Right renal cortex interstitium (tissue), 3 donors: ENCODE measurements at regions not wholly inside any gene's neighbourhood (a gene's known extent, or its start where the extent isn't known, plus 50 kb on each side); places are given as distances from the start of the nearest gene placed in this dataset.

Experiments used
- DNase-seq, 3 donors: peaks; one replicate each; pipeline ENCODE4 v3.0.0-alpha.2; 2013; ENCODE audit warnings: low read depth in 3 of 3, low spot score in 2 of 3

DNA sequence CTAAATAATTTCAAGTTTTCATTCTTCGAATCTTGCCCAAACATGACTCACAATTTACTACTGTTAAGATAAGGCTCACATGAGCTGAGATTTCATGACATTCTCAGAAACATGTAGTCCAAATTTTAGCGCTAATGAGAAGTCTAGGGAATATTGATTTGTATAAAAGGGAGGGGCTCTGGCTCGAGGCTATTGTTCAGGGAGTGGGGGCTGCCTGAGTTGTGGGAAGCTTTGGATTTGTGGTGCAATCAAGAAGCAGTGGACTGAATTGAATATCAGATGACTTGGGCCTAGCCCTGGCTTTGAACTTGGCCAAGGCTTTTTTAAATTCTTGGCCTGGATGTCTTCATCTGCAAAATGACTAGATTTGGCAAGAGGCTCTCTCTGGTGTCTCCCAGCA lies 674.9 kb upstream of the FANCL start:
- DNase-seq: no peak

DNA sequence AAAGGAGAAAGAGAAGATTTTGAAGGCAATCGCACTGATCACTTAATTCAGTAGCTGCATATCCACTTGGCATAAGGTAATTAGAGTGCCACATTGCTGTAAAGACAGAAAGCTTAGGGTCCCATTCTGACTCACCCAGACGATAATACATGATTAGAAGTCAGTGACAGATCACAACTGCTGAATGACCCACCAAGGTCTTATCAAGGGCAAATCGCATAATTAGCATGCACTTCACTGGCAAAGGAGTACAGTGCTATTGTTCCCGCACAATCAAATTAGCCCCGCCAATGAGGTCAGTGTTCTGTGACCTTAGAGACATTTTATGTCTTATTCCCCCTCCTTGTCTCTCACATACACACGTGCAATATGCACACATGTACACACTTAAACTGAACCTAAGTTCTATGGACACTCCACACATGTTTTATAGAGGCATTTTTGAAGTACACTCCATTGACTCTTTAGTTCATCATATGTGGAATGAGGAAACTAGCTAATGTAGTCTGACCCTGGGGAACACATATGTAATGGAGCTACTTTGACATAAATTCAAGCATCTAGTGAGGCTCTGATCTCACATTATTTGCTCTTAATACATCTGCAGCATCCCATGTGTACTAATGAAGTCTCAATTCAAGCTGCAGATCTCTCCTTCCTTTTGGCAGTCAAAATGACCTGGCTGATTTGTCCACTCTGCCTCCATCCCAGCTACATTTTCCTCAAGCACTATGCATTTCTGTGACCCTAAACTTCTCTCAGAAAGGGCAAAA lies 673.8 kb upstream of the FANCL start:
- DNase-seq: no peak

DNA sequence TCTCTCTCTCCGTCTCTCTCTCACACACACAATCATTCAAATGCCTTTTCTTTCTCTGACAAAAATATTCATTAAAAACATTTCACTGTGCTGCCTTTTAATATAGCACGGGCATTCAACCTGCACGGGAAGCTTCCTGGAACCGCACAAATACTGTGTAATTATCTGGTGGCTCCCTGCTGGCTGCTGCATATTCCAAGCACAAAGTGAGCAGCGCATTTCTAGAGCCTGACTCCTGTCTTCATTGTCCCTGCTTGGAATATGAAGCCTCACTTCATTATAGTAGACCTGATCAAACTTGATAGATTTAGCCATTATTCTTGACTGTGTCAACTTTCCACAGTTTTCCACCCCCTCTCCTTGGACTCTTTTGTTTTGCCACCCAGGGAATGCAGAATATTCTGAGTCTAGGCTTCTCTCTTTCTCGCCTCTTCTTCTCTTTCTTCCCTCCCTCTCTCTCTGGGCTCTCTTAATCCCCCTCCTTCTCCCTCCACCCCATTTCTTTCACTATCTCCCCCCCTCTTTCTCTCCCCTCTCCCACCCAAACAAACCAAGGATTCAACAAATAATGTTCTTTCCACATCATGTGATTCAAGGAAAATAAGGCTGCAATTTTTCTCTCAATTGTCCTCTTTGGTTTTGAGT lies 672.1 kb upstream of the FANCL start:
- DNase-seq: no peak

DNA sequence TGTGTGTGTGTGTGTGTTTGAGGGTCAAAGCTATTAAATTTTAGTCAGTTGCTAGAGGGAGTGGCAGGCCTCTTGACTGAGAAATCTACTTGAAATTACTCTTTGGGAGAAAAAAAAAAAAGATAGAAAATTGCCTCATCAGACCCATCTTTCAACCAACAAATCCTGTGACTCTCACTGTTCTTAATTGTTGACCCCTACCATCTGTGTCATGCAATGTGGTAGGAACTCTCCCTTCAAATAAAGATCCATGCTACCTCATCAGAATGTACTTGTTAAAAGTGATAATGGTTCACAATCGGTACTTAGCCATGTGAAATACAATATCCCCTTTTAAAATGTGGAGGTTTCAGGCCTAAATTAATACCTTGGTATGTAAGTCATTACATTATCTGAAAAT lies 670.8 kb upstream of the FANCL start:
- no peak for DNase-seq

DNA sequence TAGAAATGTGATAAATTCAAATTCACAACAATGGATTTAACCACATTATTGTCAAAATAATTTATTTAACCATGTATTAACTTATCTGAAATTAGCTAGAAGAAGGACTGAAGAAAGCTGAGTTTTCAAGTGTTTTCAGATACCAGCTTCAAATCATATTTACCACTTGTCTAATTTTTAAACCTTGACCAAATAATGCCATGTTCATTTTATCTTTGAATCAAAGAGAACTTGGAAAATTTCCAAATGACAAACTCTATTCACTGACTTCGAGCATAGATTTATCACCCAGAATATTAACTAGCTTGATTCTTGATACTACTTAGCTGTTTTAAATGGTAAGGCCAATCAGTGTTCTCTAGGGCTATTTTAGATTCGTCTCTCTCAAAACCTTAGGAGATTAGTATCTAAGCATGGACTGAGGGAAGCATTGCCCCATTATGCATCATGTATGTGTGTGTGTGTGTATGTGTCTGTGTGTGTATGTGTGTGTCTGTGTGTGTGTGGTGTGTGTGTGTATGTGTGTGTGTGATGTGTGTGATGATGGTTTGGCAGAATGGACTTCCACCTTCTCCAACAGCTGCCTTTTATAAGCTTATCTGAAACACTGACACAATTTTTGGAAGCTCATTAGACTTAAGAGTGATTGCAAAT lies 667.5 kb upstream of the FANCL start:
- no peak for DNase-seq

DNA sequence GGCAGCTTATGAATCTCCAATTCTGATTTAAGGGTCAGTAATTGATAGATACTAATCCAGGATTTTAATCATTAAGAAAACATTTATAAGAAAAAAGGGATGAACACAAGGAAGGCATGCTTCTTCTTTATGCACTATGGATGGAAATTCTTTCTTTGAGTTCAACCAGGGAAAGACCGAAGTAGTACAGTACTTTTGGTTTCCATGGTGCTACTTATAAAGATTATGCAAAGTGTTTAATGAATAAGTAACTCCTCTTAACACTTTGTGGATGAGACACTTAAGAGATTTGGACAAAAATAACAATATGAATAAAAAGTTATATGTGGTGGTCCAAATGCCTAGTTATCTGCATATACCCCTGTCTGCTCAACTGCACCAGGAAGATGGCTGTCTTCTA lies 666.5 kb upstream of the FANCL start:
- DNase-seq: no peak

DNA sequence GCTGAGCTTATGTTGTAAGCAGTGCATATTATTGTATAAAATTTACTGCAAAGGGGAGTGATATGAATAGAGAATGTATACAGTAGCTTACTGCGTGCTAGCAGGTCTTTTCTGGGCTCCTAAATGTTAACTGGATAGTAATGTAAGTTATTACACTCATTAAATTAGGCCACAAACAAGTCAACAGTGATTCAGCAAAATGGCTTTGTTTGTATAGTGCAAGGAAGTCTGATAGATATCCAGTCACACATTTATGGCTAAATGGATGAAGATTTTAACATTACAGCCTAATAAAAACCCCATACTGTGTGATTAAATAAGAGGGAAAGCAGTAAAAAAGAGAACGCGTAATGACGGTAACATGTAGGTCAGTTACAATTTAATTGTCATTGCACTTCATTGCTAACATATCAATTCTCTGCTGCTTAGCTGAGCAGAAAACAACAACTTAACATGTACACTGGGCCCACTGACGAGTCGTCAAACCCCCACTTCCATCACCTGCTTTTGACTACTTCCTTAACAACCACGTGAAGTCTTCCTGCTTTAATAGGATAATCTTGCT lies 665.0 kb upstream of the FANCL start:
- no peak for DNase-seq

DNA sequence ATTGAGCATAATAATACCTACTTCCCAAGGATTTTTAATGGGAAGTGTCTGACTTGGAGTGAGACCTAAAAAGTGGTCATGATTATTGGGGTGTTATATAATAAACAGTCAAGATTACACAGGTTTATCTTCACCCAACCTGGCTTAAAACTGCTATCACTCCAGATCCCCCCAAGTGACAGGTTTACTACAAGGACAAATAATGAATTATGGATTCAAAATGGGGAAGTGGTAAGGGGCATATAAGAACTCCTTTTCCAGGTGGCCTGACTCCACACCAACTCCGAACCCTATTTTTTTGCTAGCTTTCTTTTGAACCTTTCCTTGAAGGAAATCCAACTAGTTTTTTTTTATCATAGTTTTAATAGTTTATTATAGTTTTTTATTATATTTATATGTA lies 663.0 kb upstream of the FANCL start:
- no peak for DNase-seq

DNA sequence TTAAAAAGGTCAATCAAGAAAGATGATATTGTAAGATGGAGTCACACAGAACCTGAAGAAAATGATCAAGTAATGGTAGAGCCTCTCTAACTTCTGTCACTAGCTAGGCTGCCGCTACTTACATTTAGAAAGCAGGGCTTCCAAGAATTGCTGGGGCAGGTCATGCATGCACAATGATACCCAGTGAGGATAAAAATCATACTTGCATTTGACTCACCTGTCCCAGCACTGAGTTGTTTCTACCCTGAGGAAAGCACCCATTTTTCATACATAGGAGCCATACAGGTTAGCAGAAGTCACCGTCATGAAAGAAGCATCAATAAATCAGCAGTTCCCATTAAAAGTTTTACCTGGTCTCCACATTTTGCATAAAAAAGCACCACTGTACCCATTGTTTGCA lies 662.3 kb upstream of the FANCL start:
- DNase-seq: no peak

DNA sequence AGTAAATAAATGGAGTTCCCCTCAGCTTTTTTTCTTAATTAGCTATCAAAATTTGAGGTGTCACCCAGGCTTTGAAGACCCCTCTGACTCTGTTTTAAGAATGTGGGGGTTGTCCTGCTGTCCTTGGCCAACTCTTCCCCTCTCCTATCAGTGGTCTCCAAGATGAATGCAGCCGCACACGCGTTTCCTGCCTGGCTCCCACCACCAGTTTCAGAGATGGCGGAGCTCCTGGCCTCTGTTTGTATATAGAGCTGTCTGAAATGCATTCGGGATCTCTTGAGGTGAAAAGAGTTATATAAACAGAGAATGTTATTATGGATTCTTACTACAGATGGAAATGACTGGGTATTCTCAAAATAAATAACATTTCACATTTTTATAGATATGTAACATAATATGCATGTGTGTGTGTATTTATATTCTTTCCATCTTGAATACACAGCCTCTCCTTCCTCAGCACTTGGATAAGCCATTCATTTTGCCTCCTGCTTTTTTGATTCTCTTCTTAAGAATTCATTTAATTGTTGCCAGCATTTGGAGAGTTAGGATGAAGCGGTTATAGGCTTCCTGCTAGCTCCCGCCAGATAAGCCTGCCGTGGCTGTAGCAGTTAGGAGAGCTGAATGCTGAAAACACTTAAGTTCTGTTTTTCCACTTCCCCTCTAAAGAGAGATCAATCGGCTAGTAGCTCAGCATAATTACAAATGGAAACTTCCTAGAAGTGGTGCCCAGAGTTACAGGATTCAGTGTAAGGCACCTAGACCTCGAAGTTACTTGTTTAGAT lies 659.3 kb upstream of the FANCL start:
- DNase-seq: no peak

DNA sequence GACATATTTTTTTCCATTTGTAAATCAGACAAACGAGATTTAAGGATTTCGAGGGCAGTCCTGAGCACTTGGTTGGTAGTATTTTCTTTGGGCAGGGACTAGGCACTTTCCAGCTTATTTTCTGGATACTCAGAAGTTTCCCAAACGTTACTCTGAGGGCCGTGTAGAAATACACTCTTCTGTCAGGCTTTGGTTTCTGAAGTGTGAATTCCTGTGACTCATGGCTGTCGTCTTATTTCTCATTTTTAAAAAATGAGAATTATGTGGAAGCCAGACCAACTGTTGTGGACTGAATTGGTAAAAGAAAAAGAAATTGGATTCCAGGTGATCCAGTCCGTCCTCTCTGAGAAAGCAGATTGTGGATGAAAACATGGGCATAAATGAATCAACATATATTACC lies 658.6 kb upstream of the FANCL start:
- DNase-seq: no peak

DNA sequence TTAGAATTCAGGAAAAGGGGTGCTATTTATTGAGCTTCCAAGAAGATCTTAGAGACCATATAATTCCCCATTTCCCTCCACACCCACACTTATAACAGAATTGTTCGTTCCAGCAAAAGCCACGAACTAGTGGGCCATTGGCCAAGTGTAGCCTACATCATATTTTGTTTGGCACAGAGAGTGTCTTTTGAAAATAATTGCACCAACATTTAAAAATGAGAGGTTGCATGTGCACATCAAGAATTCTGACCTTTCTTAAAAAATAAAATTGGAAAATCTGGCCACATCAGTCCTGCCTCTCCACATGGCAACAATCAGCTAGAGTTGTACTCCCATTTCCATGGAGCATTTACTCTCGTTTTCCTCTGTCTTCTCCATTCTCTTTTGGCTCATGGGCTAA lies 655.5 kb upstream of the FANCL start:
- DNase-seq: no peak

DNA sequence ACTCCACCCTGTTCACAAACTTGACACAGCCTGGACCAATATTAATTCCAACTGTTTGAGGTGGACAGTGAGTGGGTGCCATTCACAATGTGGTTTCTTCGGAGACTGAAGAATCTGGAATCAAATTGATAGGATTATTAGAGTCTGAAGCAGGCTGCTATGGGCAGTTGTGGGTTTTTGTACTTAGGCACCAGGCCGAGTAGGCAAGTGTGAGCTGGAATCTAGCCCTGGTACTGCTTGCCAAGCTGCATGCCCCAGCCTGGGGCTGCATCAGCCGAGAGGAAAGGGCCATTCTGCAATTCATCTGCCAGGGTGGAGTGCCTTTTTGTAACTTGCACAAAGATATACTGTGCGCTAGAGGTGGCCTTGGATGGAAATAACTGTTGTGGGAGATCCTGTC lies 654.7 kb upstream of the FANCL start:
- no peak for DNase-seq

DNA sequence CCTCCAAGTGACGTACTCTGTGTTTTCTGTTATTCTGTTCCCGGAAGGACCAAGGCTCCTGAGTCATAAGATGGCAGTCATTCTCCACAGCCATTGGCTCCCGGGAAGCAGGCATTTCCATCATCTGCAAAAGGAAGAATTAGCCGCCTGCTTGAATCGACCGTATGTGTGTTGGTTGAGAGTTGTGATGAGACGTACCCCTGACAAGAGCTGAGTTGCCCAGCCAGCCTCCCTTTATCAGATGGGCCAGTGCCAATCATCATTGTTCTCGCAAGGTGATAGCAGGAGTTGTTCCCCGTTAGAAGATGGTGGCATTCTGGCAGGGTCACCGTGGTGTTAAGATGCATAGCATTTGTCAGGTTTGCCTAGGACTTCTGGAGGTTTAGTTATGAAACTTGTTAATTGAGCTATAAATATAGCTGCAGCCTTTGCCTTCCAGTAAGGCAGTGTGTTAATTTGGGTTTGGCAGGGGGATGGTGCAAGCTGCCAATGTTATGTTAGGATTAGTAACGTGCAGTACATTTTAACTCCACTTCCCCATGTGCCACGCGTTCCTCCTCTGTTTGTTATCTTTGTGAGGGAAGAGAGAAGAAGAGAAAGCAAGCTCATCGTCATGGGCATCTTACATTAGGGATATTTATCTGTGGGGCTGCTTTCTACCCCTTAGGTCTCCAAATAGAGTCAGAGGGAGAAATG lies 652.7 kb upstream of the FANCL start:
- no peak for DNase-seq

DNA sequence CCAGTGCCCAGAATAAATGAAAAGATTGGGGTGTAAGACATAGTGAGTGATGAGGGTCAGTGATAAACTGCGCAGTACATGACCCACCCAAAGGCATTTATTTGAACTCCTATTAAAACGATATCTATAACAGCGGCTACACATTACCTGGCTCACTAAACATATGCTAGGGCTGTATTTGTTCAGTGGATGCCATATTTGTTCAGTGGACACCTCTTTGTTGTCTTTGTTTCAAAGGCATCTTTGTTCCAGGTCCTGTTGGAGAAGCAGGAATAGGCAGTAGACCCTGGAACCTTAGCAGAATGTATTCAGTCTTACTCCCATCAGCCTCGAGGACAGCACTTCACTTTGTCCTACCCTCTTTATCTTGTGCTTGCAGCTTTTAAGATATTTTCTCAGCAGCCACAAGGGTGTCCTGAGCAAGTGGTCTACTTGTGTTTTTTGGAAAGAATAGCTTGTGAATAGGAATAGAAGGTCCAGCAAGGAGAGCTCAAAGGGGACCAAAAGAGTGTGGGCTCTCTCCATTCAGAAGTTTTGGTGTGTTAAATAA lies 650.8 kb upstream of the FANCL start:
- no peak for DNase-seq

DNA sequence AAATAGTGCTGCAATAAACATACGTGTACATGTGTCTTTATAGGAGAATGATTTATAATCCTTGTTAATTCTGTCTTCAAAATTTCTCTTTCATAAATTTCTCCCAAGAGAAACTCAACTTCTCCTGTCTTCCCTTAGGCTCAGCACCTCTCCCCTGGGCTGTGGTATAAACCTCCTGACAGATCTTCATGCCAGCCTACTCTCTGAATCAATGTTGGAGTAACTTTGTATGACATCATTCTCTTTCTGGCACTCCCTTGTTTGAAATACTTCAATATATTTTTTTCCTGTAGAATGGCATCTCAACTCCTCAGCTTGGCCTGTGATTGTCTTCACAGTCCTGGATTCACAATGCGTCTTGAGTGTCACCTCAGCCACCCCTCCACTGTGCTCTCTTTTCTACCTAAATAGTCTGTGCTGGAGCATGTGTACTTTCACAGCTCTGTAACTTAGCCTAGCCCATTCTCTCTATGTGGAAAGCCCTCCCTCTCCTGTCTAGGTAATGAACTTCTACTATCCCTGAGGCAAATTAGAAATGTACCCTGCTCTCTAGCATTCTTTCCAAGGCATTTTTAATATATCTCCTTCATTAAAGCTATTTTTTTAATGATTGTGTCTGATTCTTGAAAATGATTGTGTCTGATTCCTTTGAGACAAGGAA lies 649.9 kb upstream of the FANCL start:
- DNase-seq: no peak

DNA sequence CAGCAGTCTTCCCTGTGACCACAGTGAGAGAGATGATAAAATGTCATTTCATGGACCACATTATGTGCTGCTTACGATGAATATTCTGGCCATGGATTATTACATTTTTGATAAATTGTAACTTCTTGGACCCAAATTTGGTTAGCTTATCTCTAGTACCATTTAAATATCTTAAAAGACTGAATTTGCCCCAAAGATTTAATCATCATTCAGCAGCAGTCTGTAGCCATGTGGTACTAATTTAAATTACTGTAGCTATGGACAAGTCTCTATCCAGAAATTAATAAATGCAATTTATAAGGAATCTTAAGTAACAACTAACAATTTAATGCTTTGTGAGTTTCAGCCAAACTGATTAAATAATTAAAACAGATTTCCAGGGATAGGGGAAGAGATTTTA lies 644.9 kb upstream of the FANCL start:
- no peak for DNase-seq

DNA sequence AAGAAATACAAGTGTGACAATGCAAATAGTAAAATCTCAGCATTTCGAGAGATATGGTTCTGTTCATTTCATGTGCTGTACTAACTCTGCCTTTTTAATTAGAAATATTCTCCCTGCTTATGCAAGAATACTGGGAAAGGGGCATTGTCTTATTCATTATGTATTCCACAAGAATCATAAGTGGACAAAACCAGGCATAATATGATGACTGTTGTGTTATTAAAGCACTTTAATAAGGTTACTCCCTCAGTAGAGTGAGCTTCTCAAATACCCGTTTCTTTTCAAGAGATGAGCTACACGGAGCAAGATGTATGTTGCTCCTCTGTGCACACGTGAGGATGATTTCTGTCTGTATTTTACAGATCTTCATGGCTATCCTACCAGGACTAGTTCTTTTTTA lies 638.7 kb upstream of the FANCL start:
- DNase-seq: no peak

DNA sequence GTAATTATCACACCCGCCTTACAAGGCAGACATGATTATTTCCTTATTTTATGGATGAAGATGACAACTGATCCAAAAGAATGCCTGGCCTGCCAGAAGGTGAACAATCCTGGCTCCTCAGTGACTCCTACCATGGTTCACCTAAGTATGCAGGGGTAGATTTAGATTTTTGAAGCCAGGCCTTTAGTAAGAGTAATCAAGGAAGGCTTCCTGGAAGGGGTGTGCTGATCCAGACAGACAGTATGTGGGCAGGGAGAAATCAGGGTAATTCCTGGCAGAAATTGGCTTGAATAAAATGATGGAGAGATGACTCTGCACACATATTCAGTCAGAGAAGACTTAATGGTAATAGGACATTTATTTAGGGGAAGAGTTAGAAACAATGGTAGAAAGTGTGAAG lies 637.7 kb upstream of the FANCL start:
- DNase-seq: no peak

DNA sequence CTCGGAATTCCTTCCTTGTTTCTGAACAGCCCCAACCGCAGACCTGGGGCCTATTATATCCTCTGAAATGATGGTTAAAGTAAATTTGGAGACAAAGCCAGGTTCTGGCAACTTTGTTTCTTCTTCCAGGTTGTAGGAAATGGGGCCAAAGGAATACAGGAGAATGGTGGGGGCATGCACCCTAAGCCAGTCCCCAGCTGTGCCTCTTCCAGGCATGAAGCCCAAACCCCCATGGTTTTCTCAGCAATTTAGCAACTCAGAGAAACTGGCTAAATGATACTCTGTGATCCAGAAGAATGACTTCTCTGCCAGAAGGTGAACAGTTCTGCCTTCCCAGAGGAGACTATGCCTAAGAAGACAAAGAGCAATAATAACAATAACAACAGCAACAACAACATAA lies 635.0 kb upstream of the FANCL start:
- DNase-seq: no peak
